GM18505 (cell line): ENCODE measurements at regions not wholly inside any gene's neighbourhood (a gene's known extent, or its start where the extent isn't known, plus 50 kb on each side); places are given as distances from the start of the nearest gene placed in this dataset.

Experiments used
- ATAC-seq: cut with Tn5 transposase; IDR thresholded peaks from one replicate; pipeline ENCODE4 v1.9.1; 2021; ENCODE audit not compliant: unreplicated experiment
- POLR2A ChIP-seq: IDR thresholded peaks from 4 replicates; pipeline ENCODE4 v1.6.1; 2011; ENCODE audit warnings: borderline replicate concordance; ENCODE audit not compliant: insufficient read depth, insufficient read length; ENCODE audit errors: extremely low read depth

DNA sequence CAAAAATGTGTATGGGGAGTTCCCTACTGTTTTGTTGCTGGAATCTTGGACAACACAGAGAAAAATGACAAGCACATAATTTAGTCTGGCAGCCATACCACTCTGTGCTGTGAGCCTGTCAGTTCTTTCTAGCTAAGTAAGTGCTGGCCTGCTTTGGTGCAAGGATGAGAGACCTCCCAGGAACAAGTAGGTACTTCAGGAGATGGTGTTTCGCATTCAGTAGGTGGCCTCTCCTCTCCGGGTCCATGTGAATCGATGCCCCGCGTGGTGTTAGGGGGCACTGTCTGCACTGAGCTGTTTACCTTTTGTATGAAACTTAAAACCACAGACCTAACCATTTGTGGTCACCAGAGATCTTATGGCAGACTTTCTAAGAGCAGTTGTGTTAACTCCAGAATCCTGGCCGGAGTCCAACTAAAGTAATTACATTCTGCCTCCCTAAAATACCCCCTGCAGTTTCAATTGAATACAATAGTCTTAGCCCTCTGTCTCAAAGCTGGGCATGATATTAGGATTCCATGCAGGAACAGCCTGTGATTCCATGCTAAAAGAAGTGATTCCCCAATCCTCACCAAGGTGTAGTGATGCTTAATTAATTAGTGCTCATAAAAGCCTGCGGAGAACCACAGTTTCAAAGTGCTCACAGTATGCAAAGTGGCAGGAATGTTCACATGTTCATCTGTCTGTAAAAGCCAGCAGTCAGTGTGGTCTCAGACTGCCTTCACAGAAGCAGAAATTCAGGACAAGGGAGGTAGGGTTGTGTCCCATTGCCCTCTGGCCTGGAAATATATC, 64.2 kb downstream of the LLPH start:
- peak; percentile 84 for ATAC-seq
- TF ChIP-seq POLR2A, result no peak

DNA sequence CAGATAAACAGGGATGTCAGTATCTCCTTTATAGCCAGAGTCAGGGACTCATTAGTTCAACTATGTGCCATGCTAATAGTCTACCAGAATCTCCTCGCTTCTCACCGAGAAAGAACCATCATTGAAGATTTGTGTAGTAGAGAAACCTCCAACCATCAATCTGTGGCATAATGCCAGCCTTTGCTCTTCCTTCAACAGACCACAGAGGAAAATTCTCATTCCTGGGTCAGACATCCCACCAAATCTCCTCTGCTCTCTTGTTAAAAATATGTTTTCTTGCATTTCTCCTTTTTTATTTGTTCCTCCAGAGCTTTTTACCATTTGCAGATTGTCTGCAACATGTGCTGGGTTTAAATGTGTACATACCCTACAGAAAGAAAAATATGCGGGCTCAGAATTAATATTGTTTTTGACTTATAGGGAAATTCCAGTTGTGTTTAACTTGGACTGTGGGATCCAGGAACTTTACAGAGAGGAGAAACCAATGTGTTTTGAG, 64.9 kb downstream of the LLPH start:
- no peak for TF ChIP-seq POLR2A
- ATAC-seq, result no peak

DNA sequence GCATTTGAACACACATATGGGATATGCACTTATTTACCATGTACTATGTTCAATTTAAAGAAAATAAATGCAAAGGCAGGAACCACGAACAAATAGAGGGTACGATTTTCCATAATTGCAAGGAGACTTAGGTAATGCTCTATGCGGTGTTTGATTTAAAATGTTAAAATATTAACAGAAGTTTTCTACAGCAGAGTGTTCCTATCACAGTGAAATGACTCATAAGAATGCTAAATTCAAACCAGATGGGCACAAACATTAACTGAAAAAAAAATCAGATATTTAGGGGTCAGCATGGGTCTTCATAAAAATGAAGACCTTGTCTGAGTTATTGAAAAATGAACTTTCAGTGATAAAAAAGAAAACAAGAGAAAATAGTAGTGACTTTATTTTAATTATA, 65.4 kb downstream of the LLPH start:
- ATAC-seq, result no peak
- no peak for TF ChIP-seq POLR2A

DNA sequence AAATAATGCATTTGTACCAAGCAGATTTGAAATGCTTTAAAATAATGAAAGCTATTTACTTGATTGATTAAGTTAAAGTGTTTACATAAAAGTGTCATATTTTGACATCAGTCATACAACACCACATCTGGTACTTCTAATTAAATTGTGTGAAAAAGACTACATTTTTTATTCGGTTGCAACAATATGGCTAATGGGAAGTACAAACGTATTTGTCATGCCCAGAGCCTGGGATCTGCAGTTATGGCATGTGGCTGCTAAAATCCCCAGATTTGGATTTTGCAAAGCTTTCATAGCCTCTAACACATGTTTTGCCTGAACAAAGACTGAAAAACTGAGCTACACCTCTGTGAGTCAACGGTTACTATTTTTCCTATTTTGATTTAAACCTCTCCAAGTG, 66.6 kb downstream of the LLPH start:
- TF ChIP-seq POLR2A, result no peak
- ATAC-seq, result no peak

DNA sequence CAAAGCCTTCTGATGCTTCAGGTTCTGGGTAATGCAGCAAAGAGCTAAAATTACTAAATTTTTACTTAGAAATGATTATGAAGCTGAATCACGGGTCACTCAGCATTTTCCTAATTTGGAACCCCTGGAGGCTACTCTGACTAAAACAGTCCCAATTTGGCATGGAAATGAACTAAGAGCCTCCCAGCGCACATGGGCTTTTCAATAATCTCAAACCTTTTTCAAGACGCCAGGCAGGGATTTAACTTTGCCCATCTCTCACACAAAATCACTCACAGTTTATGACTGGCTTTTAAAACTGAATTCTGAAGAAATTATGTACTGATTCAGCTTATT, 68.3 kb downstream of the LLPH start:
- ATAC-seq, result no peak
- TF ChIP-seq POLR2A, result no peak

DNA sequence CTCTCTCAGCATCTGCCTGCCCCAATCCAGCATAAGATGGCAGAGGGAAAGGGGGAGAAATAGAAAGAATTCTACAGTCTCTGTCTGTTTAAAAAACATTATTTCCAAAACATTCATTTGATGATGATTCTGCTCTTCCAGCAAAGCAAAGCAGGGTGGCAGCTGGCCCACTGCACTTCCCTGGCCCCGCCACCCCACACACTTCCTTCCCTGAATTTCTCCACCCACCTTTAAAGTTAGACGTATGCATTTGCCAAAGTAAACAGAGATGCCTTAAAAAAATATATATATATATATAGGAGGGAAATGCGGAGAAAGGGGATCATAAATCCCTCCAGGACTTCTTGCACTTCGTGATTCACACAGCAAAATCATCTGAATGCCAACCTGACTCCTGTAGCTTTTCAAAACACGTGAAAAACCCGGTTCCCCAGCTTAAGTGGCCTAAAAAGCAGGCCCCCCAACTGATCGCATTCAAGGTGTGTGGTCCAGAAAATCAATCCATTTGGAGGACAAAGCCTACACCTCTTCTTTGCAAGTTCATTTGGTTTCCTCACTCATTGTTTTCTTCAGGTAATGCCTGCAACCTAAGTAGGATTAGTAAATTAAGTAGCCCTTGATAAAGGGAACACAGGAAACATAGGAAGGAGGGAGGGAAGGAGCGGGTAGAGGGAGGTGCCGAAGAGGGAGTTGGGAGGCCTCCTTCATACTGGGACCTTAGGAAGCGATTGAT, 68.8 kb downstream of the LLPH start:
- ATAC-seq, result no peak
- TF ChIP-seq POLR2A, result no peak

DNA sequence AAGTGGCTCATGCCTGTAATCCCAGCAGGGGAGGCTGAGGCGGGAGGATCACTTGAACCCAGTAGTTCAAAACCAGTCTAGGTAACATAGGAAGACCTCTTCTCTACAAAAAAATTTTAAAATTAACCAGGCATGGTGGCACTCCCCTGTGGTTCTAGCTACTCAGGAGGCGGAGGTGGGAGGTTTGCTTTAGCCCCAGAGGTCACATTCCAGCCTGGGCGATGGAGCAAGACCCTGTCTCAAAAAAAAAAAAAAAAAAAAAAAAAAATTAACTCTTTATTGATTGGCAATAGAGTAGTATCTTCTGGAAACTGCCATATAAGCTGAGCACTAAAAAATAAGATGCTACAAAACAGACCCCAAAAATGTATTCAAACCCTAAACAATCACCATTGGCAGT, 69.5 kb downstream of the LLPH start:
- ATAC-seq, result no peak
- no peak for TF ChIP-seq POLR2A

DNA sequence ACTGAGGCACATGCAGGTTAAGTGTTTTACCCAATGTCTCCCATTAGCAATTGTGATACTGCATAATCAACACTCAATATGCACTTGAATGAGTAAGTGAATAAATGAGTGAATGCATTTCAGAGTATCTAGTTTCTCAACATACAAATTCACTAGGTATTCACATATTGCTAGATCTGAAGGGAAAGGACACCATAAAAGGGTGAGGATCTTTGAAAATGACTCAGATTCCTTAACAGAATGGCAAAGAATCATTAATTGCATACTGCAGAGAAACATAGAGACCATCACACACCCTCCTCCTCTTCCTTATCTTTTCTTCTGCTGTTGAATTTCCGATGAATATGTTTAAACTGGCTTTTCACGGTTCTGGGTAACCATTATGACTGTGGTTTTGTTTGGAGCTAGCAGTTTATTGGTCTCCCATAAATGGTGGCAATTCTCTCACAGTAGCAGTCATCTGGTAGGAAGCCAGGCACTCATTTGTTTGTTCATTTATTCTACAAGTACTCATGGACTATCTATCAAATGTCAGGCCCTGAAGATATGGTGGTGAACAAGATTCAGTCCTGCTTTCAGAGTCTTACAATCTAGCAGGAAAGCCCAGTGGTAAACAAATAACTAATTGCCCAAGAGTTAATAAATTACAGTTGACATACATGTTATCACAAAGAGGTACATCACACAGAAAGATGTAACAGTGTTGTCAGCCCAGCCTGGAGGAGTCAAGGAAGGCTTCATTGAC, 70.2 kb downstream of the LLPH start:
- TF ChIP-seq POLR2A, result no peak
- ATAC-seq, result no peak

DNA sequence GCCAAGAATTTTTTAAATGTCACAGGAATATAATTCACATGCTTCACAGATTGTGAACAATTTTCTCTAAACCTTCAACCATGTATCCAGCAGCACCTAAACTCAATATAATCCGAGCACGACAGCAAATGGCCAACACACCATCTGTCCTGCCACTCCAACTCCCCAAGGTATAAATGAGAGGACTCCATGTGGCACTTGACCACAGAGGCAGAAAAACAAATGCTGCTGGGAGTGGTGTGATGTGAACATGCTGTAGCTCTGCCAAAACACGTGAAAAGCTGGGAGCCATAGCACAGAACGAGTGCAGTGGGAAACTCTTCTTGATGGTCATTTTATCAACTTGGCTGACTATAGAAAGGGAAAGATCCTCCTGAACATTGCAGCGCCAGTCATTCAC, 70.9 kb downstream of the LLPH start:
- no peak for TF ChIP-seq POLR2A
- no peak for ATAC-seq

DNA sequence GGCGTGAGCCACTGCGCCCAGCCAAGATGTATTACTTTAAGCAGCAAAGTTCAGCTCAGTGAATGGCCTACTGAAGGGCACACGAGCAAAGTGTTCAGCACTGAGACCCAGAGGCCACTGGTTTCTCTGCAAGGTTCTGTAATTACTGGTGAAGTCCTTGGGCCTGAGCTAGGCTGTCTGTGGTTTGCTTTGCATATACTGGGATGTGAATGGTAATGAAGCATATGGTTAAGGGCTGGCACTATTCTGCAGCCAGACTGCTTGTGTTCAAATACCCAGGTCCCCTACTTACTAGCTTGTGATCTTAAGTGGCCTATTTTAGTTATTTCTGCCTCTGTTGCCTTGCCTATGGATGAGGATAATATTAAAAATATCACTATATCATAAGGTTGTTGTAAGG, 72.0 kb downstream of the LLPH start:
- no peak for TF ChIP-seq POLR2A
- no peak for ATAC-seq

DNA sequence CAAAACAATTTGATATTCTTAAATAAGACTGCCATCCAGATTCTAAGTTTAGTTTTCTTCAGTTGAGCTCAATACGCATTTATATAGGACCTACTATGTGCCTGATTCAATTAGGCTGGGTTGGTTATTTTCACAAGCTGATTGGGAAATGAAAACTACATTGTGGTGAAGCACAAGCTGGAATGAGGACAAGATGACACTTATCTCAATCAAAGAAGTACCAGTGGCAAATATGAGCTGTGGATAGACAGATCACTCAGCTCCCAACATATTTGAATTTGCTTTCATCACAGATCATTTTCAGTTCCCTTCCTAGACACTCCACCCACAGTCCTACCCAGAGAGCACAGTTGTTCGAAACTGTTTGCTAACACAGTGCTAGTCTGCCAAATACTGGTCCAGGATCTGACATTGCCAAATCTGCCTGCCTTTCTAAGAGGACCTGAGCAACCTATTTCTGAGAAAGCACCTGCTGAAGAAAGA, 74.7 kb downstream of the LLPH start:
- ATAC-seq, result peak; percentile 79

DNA sequence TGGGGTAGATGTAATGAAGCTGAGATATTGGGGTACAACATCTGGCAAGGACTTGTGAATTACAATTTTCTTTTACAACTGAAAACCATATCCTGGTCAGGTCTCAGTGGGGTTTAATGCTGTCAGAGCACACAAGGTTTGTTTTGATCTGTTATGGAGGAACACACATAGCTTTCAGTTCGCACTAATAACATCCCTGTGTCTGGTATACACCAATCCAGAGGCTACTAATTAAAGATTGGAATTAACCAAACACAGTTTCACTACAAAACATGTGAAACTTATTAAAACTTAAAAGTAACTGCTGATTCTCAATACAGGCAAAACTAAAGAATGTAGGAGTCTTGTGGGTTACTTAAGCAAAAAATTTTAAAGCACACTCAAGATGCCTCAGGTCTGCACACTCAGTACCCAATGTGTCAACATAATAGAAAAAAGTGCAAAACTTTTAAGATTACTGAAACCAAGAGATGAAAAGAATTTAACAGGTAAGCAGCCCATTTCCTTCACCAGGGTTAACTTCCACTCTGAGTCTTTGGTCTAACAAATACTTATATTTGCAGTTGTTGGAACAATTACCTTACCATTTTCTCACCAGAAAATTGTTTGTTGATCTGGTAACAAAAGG, 77.4 kb downstream of the LLPH start:
- TF ChIP-seq POLR2A, result no peak
- ATAC-seq, result no peak

More for the DNA sequence above, 74.7 kb downstream of the LLPH start:
- no peak for TF ChIP-seq POLR2A

DNA sequence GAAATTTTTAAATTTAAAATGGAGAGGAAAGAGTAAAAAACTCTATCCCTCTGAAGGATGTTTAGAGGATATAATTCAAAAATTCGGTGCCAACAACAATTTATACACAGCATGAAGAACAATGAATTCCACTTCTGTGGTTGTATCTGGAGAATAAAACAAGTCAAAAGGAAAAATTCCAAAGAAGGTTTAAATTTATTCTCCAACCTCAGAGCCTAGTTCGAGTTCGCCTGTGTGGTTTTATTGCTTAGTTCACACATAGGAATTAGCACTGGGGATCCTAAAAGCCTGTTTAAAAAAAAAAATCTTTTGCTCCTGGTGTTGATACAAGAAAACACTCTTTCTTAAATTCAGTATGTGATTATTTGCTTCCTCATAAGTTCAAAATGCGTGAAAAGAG, 79.2 kb downstream of the LLPH start:
- ATAC-seq, result no peak
- TF ChIP-seq POLR2A, result no peak
